Loucy (cell line): ENCODE measurements at regions not wholly inside any gene's neighbourhood (a gene's known extent, or its start where the extent isn't known, plus 50 kb on each side); places are given as distances from the start of the nearest gene placed in this dataset.

Experiments used
- EZH2phosphoT487 ChIP-seq: fragments of 200-600 bp; IDR thresholded peaks from 2 replicates; pipeline ENCODE4 v1.6.1; 2018; ENCODE audit warnings: antibody characterized with exemption, mild to moderate bottlenecking, moderate library complexity, borderline replicate concordance
- TF ChIP-seq, protein P1 (sequence below): fragments of 200-600 bp; sonication (generic); conservative IDR thresholded peaks from 2 replicates; pipeline ENCODE4 v1.5.1; 2014; ENCODE audit warnings: mild to moderate bottlenecking, antibody characterized with exemption, low read length

DNA sequence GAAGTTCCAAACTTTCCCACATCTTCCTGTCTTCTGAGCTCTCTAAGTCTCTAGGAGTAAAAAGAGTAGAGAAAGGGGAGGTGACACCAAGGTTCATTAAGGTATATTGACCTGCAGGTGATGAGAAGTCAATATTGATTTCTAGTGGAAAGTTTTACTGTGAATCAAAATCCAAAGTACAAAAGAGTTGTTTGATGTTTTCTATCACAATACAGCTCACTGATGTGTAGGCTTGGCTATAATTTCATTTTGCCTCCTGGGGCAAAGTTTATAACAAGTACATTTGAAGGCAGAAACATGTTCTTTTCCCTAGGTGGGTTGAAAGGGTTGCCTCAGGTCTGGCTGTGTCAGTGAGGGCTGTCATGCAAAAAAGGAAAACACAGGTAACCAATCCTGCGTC lies 65.2 kb upstream of the LRPPRC start:
- TF ChIP-seq, protein P1, sequence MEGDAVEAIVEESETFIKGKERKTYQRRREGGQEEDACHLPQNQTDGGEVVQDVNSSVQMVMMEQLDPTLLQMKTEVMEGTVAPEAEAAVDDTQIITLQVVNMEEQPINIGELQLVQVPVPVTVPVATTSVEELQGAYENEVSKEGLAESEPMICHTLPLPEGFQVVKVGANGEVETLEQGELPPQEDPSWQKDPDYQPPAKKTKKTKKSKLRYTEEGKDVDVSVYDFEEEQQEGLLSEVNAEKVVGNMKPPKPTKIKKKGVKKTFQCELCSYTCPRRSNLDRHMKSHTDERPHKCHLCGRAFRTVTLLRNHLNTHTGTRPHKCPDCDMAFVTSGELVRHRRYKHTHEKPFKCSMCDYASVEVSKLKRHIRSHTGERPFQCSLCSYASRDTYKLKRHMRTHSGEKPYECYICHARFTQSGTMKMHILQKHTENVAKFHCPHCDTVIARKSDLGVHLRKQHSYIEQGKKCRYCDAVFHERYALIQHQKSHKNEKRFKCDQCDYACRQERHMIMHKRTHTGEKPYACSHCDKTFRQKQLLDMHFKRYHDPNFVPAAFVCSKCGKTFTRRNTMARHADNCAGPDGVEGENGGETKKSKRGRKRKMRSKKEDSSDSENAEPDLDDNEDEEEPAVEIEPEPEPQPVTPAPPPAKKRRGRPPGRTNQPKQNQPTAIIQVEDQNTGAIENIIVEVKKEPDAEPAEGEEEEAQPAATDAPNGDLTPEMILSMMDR = no peak
- no peak for TF ChIP-seq EZH2phosphoT487
